BJ (cell line): ENCODE measurements at regions not wholly inside any gene's neighbourhood (a gene's known extent, or its start where the extent isn't known, plus 50 kb on each side); places are given as distances from the start of the nearest gene placed in this dataset.

Experiments used
- CTCF ChIA-PET: fragments of 350-600 bp; formaldehyde crosslinking; extraction: SDS; loops from one replicate; lab custom pipeline; 2021; ENCODE audit warnings: antibody characterized with exemption, inconsistent platforms; lab: Yijun Ruan, JAX
- POLR2A ChIA-PET: fragments of 300-600 bp; sonication (Branson Sonifier 250); formaldehyde crosslinking; extraction: SDS; loops from one replicate; lab custom pipeline; 2021; ENCODE audit warnings: antibody characterized with exemption; lab: Charles Lee
- DNase-seq: peaks from one replicate; pipeline ENCODE4 v3.0.0-alpha.2; 2011; ENCODE audit warnings: low read depth
- H3K27me3 ChIP-seq: 2 replicates; pipeline ENCODE4 v1.6.0; 2011; ENCODE audit warnings: low read length; ENCODE audit not compliant: control insufficient read depth, insufficient read depth
- H3K36me3 ChIP-seq: 2 replicates; pipeline ENCODE4 v1.5.1; 2011; ENCODE audit warnings: low read length; ENCODE audit not compliant: control insufficient read depth, insufficient read depth
- H3K4me3 ChIP-seq: 2 replicates; pipeline ENCODE4 v1.5.1; 2011; ENCODE audit warnings: low read depth, mild to moderate bottlenecking, control low read depth, low read length
- CTCF ChIP-seq: IDR thresholded peaks from 2 replicates; pipeline ENCODE4 v1.5.1; 2011; ENCODE audit warnings: low read depth, mild to moderate bottlenecking, control low read depth, inconsistent platforms, low read length, moderate library complexity; ENCODE audit not compliant: insufficient read depth

DNA sequence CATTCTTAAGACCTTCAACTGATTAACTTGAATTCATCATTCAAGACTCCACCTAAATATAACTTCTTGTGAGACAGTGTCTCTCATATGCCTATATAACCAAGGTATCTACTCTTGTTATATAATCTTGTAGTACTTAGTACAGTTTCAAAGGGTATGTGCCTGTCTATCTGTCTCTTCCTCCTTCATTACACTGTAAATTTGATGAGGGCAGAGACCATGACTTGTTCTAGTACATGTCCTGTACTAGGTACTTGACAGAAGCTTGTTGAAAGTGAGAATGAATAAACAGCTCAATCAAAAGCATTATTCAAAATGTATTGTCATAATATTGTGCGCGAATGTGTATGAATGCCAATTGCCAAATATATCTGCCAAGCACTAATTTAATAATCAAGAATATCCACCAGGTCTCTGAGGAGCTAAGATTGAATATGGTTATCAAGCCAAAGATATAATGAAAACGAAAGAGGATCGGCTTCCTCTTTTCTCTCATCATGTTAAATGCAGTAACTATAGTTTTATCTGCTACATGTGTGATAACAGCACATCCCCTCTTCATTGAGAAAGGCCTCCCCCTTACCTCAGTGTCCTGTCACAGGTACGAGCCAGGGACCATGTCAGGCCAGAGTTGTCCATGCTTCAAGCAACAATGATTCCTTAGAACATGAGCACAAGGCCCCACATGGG lies 117.3 kb downstream of the UCHL5 start:
- Histone ChIP-seq H3K4me3 (no peak overlapping the region), H3K27me3 (no peaks in the 10 kb centered on the region), H3K36me3 (no peaks in the 10 kb centered on the region)
- POLR2A ChIA-PET = no interaction called here
- no peak for DNase-seq
- TF ChIP-seq CTCF = no peak
- CTCF ChIA-PET = no interaction called here

- TF ChIP-seq CTCF = no peak
- no peaks in the 10 kb centered on the region for H3K27me3 ChIP-seq
- no peaks in the 10 kb centered on the region for H3K36me3 ChIP-seq
- ChIA-PET CTCF (no interaction called here), POLR2A (no interaction called here)
- no peak for DNase-seq
- H3K4me3 ChIP-seq = no peak overlapping the region
Measured at GRCh38 chr1:192943108-192943507, 116.1 kb downstream of the UCHL5 start.

GRCh38 chr1:192943522-192943921 lies 115.6 kb downstream of the UCHL5 start:
- no peak for TF ChIP-seq CTCF
- Histone ChIP-seq H3K4me3 (no peak overlapping the region), H3K36me3 (no peaks in the 10 kb centered on the region), H3K27me3 (no peaks in the 10 kb centered on the region)
- POLR2A ChIA-PET = no interaction called here
- DNase-seq = no peak
- CTCF ChIA-PET = no interaction called here

DNA sequence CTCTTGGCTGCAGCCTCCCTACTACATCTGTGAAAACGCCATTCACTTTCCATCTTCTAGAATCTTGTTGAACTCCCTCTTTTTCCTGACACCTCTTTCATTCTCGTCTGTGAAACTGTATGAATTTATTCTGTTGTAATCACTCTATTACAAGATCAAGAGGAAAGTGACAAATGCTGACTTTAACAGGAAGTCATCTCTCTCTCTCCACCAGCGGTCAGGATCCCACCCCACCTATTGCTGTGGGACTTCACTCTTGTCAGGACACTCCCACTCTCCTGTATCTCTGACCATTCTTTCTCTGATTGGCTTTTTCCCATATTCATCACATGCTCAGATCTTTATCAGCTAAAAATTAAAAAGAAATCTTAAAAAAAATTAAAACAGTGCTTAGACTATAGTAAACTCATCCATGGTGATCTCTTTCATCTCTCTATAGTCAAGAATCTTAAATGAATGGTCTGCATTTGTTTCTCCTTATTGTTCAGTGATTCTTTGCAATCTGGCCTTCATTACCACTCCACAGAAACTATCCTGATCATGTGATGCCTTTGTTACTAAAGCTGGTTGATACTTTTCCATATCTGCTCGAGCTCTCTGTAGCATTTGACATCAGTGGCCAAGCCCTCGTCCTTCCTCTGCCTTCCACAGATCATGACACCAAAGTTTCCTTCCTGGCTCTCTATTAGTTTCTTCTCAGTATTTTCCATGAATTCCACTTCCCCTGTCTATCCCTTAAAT lies 113.6 kb downstream of the UCHL5 start:
- Histone ChIP-seq H3K36me3 (no peaks in the 10 kb centered on the region), H3K27me3 (no peaks in the 10 kb centered on the region), H3K4me3 (no peak overlapping the region)
- no peak for TF ChIP-seq CTCF
- POLR2A ChIA-PET = no interaction called here
- no peak for DNase-seq
- CTCF ChIA-PET = interaction anchor here (0.6 kb wide), 1 partner anchor 9 kb away, joined by 3 read pairs; no protein-coding TSS in a partner anchor

- DNase-seq = no peak
- CTCF ChIA-PET = interaction anchor here (1.0 kb wide), 1 partner anchor 10 kb away, joined by 3 read pairs; no protein-coding TSS in a partner anchor
- POLR2A ChIA-PET = no interaction called here
- TF ChIP-seq CTCF = no peak
- Histone ChIP-seq H3K36me3 (no peaks in the 10 kb centered on the region), H3K4me3 (no peak overlapping the region), H3K27me3 (no peaks in the 10 kb centered on the region)
Measured at GRCh38 chr1:192949783-192950182, 109.4 kb downstream of the UCHL5 start.
